HG03342 (cell line): ENCODE measurements at regions not wholly inside any gene's neighbourhood (a gene's known extent, or its start where the extent isn't known, plus 50 kb on each side); places are given as distances from the start of the nearest gene placed in this dataset.
"Not testable (repeated sequence)": the region's sequence is repeated elsewhere in the genome, so short reads cannot be mapped to it uniquely, and the experiment has no call there.

ENCODE experiments used
- ATAC-seq: cut with Tn5 transposase; IDR thresholded peaks from one replicate; pipeline ENCODE4 v1.9.1; 2021; ENCODE audit warnings: mild to moderate bottlenecking, moderate library complexity; ENCODE audit not compliant: unreplicated experiment

GRCh38 chr6:145074805-145075204, 660.5 kb downstream of the EPM2A start:
- no peak for ATAC-seq

- ATAC-seq, result no peak
Observed at GRCh38 chr6:145075425-145075824, 659.9 kb downstream of the EPM2A start.

GRCh38 chr6:145076115-145076841, 659.0 kb downstream of the EPM2A start:
- no peak for ATAC-seq

GRCh38 chr6:145077382-145077781, 657.9 kb downstream of the EPM2A start:
- no peak for ATAC-seq

GRCh38 chr6:145080651-145081050, 654.7 kb downstream of the EPM2A start:
- ATAC-seq, result no peak

- ATAC-seq, result no peak
Observed at GRCh38 chr6:145081677-145082076, 653.6 kb downstream of the EPM2A start.

GRCh38 chr6:145082359-145082758, 653.0 kb downstream of the EPM2A start:
- ATAC-seq, result no peak

GRCh38 chr6:145086197-145086596, 649.1 kb downstream of the EPM2A start:
- no peak for ATAC-seq

GRCh38 chr6:145087034-145087433, 648.3 kb downstream of the EPM2A start:
- peak; percentile 52 for ATAC-seq

- ATAC-seq, result no peak
Observed at GRCh38 chr6:145090801-145091585, 644.3 kb downstream of the EPM2A start.

- ATAC-seq, result no peak
Observed at GRCh38 chr6:145091586-145092142, 643.7 kb downstream of the EPM2A start.

- no peak for ATAC-seq
Observed at GRCh38 chr6:145092554-145092953, 642.8 kb downstream of the EPM2A start.

GRCh38 chr6:145093226-145093625, 642.1 kb downstream of the EPM2A start:
- ATAC-seq, result no peak

- ATAC-seq, result no peak
Observed at GRCh38 chr6:145096846-145097245, 638.5 kb downstream of the EPM2A start.

GRCh38 chr6:145098127-145098526, 637.2 kb downstream of the EPM2A start:
- not testable (repeated sequence) for ATAC-seq

GRCh38 chr6:145099713-145100112, 635.6 kb downstream of the EPM2A start:
- ATAC-seq, result no peak

- no peak for ATAC-seq
Observed at GRCh38 chr6:145110109-145110508, 625.2 kb downstream of the EPM2A start.

- not testable (repeated sequence) for ATAC-seq
Observed at GRCh38 chr6:145111407-145111806, 623.9 kb downstream of the EPM2A start.

- ATAC-seq, result no peak
Observed at GRCh38 chr6:145112711-145113148, 622.6 kb downstream of the EPM2A start.

GRCh38 chr6:145115638-145116037, 619.7 kb downstream of the EPM2A start:
- no peak for ATAC-seq

GRCh38 chr6:145116591-145117178, 618.6 kb downstream of the EPM2A start:
- no peak for ATAC-seq
